OCI-LY1 (cell line): ENCODE measurements at regions not wholly inside any gene's neighbourhood (a gene's known extent, or its start where the extent isn't known, plus 50 kb on each side); places are given as distances from the start of the nearest gene placed in this dataset.

Experiments used
- EZH2 ChIP-seq: fragments of 200-600 bp; sonication (generic), shearing (Covaris generic); IDR thresholded peaks from 2 replicates; pipeline ENCODE4 v1.8.0; 2017; ENCODE audit warnings: borderline replicate concordance, mixed run types, mild to moderate bottlenecking, antibody characterized with exemption, low read length, moderate library complexity, mixed read lengths
- TF ChIP-seq, protein P1 (sequence below): fragments of 200-600 bp; sonication (generic), shearing (Covaris generic); IDR thresholded peaks from 2 replicates; pipeline ENCODE4 v1.5.1; 2017; ENCODE audit warnings: mild to moderate bottlenecking, antibody characterized with exemption, low read length, moderate library complexity, mixed read lengths

GRCh38 chr6:8180327-8181159, 78.2 kb upstream of the EEF1E1 start:
- TF ChIP-seq, protein P1, sequence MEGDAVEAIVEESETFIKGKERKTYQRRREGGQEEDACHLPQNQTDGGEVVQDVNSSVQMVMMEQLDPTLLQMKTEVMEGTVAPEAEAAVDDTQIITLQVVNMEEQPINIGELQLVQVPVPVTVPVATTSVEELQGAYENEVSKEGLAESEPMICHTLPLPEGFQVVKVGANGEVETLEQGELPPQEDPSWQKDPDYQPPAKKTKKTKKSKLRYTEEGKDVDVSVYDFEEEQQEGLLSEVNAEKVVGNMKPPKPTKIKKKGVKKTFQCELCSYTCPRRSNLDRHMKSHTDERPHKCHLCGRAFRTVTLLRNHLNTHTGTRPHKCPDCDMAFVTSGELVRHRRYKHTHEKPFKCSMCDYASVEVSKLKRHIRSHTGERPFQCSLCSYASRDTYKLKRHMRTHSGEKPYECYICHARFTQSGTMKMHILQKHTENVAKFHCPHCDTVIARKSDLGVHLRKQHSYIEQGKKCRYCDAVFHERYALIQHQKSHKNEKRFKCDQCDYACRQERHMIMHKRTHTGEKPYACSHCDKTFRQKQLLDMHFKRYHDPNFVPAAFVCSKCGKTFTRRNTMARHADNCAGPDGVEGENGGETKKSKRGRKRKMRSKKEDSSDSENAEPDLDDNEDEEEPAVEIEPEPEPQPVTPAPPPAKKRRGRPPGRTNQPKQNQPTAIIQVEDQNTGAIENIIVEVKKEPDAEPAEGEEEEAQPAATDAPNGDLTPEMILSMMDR: no peak
- no peak for TF ChIP-seq EZH2
